T-helper 1 cell treated with Interleukin-12 subunit alpha and Interleukin-12 subunit beta and Interleukin-4 antibody, amounts not matched to agents 30 ng/mL and 1 ng/mL, for 36 hours (primary cell): ENCODE measurements at regions not wholly inside any gene's neighbourhood (a gene's known extent, or its start where the extent isn't known, plus 50 kb on each side); places are given as distances from the start of the nearest gene placed in this dataset.

ENCODE experiments used
- intact Hi-C: fragments of 100-400 bp; cut with micrococcal nuclease; formaldehyde crosslinking; loops from one replicate; pipeline ENCODE4 v1.15.1; 2024

GRCh38 chr5:138666226-138666742 lies 86.9 kb upstream of the CTNNA1 start:
- intact Hi-C loops: no loop called here

GRCh38 chr5:138665261-138665660 lies 88.0 kb upstream of the CTNNA1 start:
- intact Hi-C loops: no loop called here

GRCh38 chr5:138664276-138664943 lies 88.8 kb upstream of the CTNNA1 start:
- intact Hi-C loops: no loop called here

GRCh38 chr5:138663561-138663960 lies 88.4 kb upstream of the HSPA9 start:
- intact Hi-C loops: no loop called here

- intact Hi-C loops: no loop called here
Measured at GRCh38 chr5:138663009-138663408, 87.8 kb upstream of the HSPA9 start.

GRCh38 chr5:138662599-138662998 lies 87.4 kb upstream of the HSPA9 start:
- intact Hi-C loops: no loop called here

- intact Hi-C loops: no loop called here
Measured at GRCh38 chr5:138661991-138662434, 86.8 kb upstream of the HSPA9 start.

- intact Hi-C loops: no loop called here
Measured at GRCh38 chr5:138661291-138661960, 86.2 kb upstream of the HSPA9 start.

GRCh38 chr5:138660051-138660572 lies 84.9 kb upstream of the HSPA9 start:
- intact Hi-C loops: no loop called here

GRCh38 chr5:138659561-138659960 lies 84.4 kb upstream of the HSPA9 start:
- intact Hi-C loops: no loop called here

GRCh38 chr5:138659121-138659520 lies 83.9 kb upstream of the HSPA9 start:
- intact Hi-C loops: no loop called here

GRCh38 chr5:138658676-138659075 lies 83.5 kb upstream of the HSPA9 start:
- intact Hi-C loops: no loop called here

- intact Hi-C loops: no loop called here
Measured at GRCh38 chr5:138657360-138657759, 82.2 kb upstream of the HSPA9 start.

GRCh38 chr5:138656916-138657315 lies 81.7 kb upstream of the HSPA9 start:
- intact Hi-C loops: no loop called here

GRCh38 chr5:138655530-138656190 lies 80.5 kb upstream of the HSPA9 start:
- intact Hi-C loops: loop anchor here (2.0 kb wide), 1 partner anchor 71 kb away; no protein-coding TSS in a partner anchor

GRCh38 chr5:138654281-138654867 lies 79.2 kb upstream of the HSPA9 start:
- intact Hi-C loops: loop anchor here (1.0 to 5.0 kb wide), 7 partner anchors 14 to 618 kb away; partner anchors contain the start of genes HSPA9 and SIL1

- intact Hi-C loops: loop anchor here (5.0 kb wide), 1 partner anchor 619 kb away; no protein-coding TSS in a partner anchor
Measured at GRCh38 chr5:138653502-138653901, 78.3 kb upstream of the HSPA9 start.

- intact Hi-C loops: loop anchor here (5.0 kb wide), 1 partner anchor 621 kb away; no protein-coding TSS in a partner anchor
Measured at GRCh38 chr5:138651767-138652117, 76.5 kb upstream of the HSPA9 start.

- intact Hi-C loops: loop anchor here (5.0 kb wide), 1 partner anchor 621 kb away; no protein-coding TSS in a partner anchor
Measured at GRCh38 chr5:138651058-138651766, 76.0 kb upstream of the HSPA9 start.

- intact Hi-C loops: loop anchor here (5.0 kb wide), 1 partner anchor 622 kb away; no protein-coding TSS in a partner anchor
Measured at GRCh38 chr5:138650196-138650595, 75.0 kb upstream of the HSPA9 start.
